Activated gamma-delta T cell treated with Interleukin-2 at 50 U/mL for 16 hours (primary cell): ENCODE measurements at regions not wholly inside any gene's neighbourhood (a gene's known extent, or its start where the extent isn't known, plus 50 kb on each side); places are given as distances from the start of the nearest gene placed in this dataset.
"Not testable (repeated sequence)": the region's sequence is repeated elsewhere in the genome, so short reads cannot be mapped to it uniquely, and the experiment has no call there.

Experiments
- DNase-seq: peaks from one replicate; pipeline ENCODE4 v3.0.0-alpha.2; 2020

- DNase-seq = no peak
Observed at GRCh38 chr20:1810572-1810925, 84.7 kb upstream of the SIRPA start.

DNA sequence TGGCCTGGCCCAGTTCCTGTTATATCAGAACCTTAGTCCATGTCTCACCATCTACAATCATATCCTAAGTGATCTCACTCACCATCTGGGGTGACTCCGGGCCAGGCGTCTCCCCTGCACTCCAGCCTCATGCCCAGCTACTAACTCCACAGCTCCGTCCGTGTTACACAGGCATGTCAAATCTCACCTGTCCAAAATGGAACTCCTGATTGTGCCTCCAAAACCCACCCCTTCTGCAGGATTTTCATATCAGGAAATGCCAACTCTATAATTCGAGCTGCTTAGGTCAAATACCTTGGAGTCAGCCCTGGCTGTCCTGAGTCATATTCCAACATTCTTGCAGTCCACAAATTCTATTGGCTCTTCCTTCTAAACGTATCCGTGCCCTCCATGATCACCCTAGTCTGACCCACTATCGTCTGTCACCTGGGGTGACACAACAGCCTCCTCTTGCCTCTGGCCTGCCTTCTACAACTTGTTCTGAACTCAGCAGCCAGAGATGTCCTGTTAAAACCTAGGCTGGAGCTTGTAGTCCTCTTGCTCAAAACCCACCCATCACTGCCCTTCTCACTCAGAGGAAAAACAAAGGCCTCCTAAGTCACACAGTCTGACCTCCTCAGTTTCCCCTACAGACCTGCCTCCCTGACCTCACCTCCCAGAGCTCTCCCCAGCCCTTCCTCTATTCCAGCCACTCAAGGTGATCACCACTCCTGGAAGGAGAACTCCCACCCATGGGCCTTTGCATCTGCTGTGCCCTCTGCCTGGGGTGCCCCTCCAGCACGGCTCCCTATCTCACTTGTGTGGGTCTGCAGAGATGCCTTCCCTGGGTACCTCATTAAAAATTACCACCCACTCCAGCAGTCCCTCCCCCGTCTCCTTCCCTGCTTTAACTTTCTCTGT is 85.3 kb upstream of the SIRPA start:
- DNase-seq = no peak

- no peak for DNase-seq
Observed at GRCh38 chr20:1809131-1809572, 86.1 kb upstream of the SIRPA start.

DNA sequence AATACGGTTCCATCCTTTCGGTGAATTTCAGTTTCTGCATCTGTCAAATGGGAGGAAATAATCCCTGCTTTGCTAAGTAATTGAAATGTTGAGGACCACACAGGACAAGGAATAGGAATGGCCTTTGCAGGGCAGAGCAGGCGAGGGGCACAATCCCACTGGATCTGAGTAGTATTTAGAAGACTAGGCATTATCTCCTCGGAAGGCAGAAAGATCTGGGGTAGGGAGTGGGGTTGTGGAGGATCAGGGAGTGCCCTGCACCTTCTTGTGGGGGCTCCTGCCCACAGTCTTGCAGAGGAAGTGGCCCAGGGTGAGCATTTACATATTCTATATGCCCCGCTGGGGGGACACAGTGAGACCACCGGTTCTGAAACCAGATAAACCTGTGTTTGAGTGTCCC is 87.1 kb upstream of the SIRPA start:
- no peak for DNase-seq

- no peak for DNase-seq
Observed at GRCh38 chr20:1807394-1807793, 87.8 kb upstream of the SIRPA start.

- DNase-seq = no peak
Observed at GRCh38 chr20:1806456-1806855, 88.8 kb upstream of the SIRPA start.

- DNase-seq = no peak
Observed at GRCh38 chr20:1805816-1806215, 89.4 kb upstream of the SIRPA start.

DNA sequence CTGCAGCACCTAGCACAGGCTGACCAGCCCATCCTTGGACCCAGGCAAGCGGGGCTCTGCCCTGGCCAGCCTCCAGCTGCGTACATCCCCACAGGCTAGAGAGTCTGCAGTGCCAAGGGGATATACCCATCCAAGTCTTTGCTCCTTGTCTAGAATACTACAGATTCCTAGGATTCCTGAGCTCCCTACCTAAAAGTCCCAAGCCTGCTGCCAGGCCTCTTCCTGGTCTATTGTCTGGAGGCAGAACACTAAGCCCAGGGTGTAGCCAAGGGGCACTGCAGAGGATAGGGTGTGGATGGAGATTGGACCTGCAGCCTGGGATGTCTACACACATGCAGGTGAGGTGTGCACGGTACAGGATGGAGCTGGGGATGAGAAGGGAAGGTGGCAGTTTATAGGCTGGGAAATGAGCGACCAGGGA is 90.0 kb upstream of the SIRPA start:
- DNase-seq = no peak

DNA sequence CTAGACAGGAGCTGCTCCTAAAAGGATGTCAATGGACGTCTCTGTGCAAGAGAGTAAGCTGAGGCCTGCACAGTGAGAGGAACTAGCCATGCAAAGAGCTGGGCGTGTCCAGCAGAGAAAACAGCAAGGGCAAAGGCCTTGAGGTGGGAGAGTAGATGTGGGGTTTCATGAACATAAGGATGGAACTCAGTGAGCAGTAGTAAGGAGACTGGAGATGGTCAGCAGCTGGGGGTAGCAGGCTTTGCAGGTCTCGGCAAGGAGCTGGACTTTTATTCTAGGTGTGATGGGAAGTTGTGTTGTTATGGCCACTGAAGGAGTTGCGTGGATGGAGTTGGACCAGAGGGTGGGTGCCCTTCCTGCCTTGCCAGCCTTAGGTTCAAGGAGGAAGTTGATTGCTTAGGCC is 90.7 kb upstream of the SIRPA start:
- no peak for DNase-seq

- no peak for DNase-seq
Observed at GRCh38 chr20:1803932-1804501, 91.2 kb upstream of the SIRPA start.

DNA sequence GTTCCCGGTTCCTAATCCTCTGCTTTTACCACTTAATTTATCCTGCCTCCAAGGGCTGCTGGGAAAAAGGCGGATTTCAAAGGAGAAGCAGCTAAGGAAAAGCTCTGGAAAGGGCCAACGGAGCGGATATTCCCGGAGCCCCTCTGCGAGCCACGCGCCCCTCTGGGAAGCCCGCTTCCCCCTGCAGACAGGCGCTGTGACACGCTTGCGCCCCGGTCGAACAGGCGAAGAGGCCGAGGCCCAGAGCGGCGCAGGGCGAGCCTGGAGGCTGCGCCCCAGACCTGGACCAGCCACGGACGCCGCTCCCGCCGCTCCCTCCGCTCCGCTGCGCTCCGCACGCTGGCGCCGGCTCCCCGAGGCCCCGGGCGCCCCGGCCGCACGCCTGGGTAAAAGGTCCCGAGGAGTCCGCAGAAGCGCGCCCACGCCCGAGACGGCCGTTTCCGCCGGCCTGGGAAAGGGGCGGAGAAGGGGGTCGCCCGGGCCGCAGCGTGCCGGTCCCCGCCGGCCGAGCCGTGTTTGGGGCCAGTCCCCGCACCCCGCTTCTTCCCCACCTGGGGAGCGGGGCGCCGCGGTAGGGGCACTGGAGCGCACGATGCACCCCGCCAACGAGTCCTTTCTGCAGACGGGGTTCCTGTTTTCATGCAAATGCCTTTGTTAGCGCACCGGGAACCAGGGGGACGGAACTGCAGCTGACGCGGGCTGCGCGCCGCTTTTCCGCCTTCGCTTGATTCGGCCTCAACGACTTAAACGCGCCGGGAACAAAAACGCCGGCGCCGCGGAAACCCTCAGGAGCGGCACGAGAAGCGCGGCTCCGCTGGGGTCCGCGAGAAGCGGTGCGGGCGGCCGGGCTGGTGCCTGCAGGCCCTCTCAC is 91.9 kb upstream of the SIRPA start:
- DNase-seq = no peak

DNA sequence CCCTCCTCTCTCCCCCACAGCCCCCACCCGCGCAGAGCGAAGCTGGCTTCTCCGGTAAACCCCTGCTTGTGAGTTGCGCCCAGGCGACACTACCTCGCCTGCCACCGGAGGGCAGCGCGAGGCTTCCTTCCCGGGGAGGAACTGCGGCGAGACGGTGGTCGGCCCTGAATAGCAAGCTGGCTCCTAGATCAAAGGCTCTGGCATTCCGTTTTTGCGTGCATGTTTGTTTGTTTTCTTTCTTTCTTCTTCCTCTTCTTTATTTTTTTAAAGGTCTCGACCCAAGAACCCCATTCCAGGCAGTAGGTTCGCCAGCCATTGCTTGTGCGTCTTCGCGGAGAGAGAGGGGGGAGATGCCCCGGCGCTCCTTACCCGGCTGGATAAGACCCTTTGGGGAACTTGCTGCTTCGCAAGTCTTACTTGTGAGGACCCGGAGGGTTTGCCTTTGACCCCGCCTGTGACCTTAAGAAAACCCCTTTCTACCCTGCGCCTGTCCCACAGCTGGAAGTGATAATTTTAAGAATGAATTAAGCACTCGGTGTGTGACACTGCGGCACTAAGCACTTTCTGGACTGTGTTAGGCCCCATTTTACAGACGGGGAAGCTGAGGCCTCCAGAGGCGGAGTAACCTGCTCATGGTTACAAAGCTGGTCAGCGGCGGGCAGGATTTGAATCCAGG is 92.7 kb upstream of the SIRPA start:
- no peak for DNase-seq

- DNase-seq = no peak
Observed at GRCh38 chr20:1801929-1802306, 93.3 kb upstream of the SIRPA start.

GRCh38 chr20:1801225-1801928 is 93.8 kb upstream of the SIRPA start:
- DNase-seq = no peak

DNA sequence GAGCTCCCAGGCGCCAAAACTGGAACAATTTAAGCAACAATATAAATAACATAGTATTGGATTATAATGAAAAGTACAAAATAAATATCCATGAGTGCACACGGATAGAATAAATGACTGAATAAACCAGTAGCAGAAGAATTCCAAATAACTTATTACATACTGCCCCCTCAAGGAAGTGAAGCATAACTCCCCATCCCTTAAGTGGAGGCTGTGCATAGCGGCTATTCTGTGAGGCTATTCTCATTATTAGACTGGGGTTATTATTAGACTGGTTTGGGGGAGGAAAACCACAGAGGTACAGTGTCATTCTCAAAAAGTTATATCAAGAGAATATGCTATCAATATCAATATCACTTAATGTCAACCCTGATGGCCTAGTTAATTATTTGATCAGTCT is 94.4 kb upstream of the SIRPA start:
- DNase-seq = no peak

DNA sequence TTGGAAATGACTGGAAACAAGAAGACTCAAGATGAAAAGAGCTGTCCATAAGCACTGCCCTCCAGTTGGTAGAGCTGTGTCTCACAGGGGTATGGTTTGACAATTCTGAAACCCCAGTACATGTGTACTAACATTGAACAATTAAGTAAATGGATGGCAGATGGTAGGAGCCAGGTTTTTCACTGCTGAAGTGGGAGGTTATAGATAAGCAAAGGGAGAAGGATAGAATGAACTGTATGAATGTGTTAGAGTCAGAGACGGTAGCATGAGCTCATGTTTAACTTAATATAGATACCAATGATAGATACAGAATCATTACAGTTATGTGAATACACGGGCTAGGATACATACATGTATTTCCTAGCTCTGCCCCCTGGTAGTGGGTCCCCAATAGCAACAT is 95.0 kb upstream of the SIRPA start:
- no peak for DNase-seq

DNA sequence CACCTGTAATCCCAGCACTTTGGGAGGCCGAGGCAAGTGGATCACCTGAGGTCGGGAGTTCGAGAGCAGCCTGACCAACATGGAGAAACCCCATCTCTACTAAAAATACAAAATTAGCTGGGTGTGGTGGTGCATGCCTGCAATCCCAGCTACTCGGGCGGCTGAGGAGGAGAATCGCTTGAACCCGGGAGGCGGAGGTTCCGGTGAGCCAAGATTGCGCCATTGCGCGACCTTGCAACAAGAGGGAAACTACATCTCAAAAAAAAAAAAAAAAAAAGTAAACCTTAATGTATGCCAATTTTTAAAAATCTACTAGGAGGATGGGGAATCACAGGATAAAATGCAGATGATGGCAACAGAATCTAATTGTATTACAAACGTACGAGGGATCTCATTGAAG is 95.5 kb upstream of the SIRPA start:
- not testable (repeated sequence) for DNase-seq

- no peak for DNase-seq
Observed at GRCh38 chr20:1798982-1799381, 96.2 kb upstream of the SIRPA start.

GRCh38 chr20:1793821-1794220 is 101.4 kb upstream of the SIRPA start:
- no peak for DNase-seq

DNA sequence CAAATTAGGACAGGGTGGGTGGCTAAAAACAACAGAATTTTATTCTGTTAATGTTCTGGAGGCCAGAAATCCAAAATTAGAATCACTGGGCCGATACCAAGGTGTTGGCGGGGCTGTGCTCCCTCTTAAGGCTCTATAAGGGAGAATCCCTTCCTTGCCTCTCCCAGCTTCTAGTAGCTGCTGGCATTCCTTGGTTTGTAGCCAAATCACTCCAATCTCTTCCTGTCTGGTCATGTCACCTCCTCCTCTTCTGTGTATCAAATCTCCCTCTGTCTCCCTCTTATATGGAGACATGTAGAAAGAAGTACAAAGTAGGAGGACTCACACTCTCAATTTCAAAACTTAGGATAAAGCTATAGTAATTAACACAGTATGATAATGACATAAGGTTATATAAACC is 102.9 kb upstream of the SIRPA start:
- no peak for DNase-seq

- no peak for DNase-seq
Observed at GRCh38 chr20:1790386-1790785, 104.8 kb upstream of the SIRPA start.

DNA sequence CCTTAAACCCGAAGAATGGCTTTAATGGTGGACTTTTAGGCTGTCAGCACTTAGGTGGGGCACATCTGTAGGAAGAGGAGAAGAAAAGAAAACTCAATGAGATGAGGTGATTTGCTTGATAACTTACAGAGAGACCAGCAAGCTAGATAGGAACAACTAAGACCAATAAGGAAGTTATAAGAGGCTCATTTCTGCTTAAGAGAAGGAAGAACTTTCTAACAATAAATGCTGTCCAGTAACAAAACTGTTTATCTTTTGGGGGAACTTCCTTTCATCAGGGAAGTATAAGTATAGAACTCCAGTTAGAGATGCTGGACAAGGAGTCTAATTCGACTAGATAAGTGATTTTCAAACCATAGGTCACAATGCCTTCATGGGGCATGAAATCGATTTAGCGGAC is 107.2 kb upstream of the SIRPA start:
- DNase-seq = no peak

- DNase-seq = no peak
Observed at GRCh38 chr20:1786486-1786885, 108.7 kb upstream of the SIRPA start.
